GM18867 (cell line): ENCODE measurements at regions not wholly inside any gene's neighbourhood (a gene's known extent, or its start where the extent isn't known, plus 50 kb on each side); places are given as distances from the start of the nearest gene placed in this dataset.

Source experiments
- ATAC-seq: cut with Tn5 transposase; IDR thresholded peaks from one replicate; pipeline ENCODE4 v1.9.1; 2021; ENCODE audit warnings: mild to moderate bottlenecking, moderate library complexity; ENCODE audit not compliant: unreplicated experiment

- no peak for ATAC-seq
These were observed 57.5 kb downstream of the RPL27A start for GRCh38 chr11:8740129-8740528.

- no peak for ATAC-seq
These were observed 61.8 kb downstream of the RPL27A start for GRCh38 chr11:8744423-8744822.

- no peak for ATAC-seq
These were observed 63.0 kb downstream of the RPL27A start for GRCh38 chr11:8745431-8746253.

GRCh38 chr11:8746331-8746974 is 63.9 kb downstream of the RPL27A start:
- no peak for ATAC-seq

GRCh38 chr11:8747173-8747572 is 64.6 kb downstream of the RPL27A start:
- no peak for ATAC-seq

GRCh38 chr11:8748317-8748716 is 65.7 kb downstream of the RPL27A start:
- no peak for ATAC-seq

- no peak for ATAC-seq
These were observed 66.6 kb downstream of the RPL27A start for GRCh38 chr11:8749202-8749601.

- ATAC-seq = no peak
These were observed 71.6 kb downstream of the RPL27A start for GRCh38 chr11:8754241-8754640.

- ATAC-seq = no peak
These were observed 73.6 kb downstream of the RPL27A start for GRCh38 chr11:8756201-8756600.

GRCh38 chr11:8757047-8757446 is 74.5 kb downstream of the RPL27A start:
- ATAC-seq = no peak

- no peak for ATAC-seq
These were observed 74.9 kb downstream of the RPL27A start for GRCh38 chr11:8757533-8757932.

GRCh38 chr11:8758619-8759169 is 76.1 kb downstream of the RPL27A start:
- no peak for ATAC-seq

GRCh38 chr11:8759634-8760033 is 77.0 kb downstream of the RPL27A start:
- no peak for ATAC-seq

- no peak for ATAC-seq
These were observed 78.3 kb downstream of the RPL27A start for GRCh38 chr11:8760896-8761295.

GRCh38 chr11:8763070-8763685 is 80.6 kb downstream of the RPL27A start:
- no peak for ATAC-seq

- no peak for ATAC-seq
These were observed 82.7 kb downstream of the RPL27A start for GRCh38 chr11:8765294-8765693.

GRCh38 chr11:8766043-8766987 is 83.7 kb downstream of the RPL27A start:
- no peak for ATAC-seq

GRCh38 chr11:8766988-8767374 is 84.4 kb downstream of the RPL27A start:
- ATAC-seq = no peak

GRCh38 chr11:8767466-8768142 is 85.0 kb downstream of the RPL27A start:
- ATAC-seq = no peak
